Amniotic stem cell (primary cell): ENCODE measurements at regions not wholly inside any gene's neighbourhood (a gene's known extent, or its start where the extent isn't known, plus 50 kb on each side); places are given as distances from the start of the nearest gene placed in this dataset.
"Not testable (repeated sequence)": the region's sequence is repeated elsewhere in the genome, so short reads cannot be mapped to it uniquely, and the experiment has no call there.

ENCODE experiments used
- DNase-seq: peaks from one replicate; lab custom pipeline; 2025; lab: John Stamatoyannopoulos, UW

GRCh38 chr4:134622626-134623575, 421.3 kb upstream of the PABPC4L start:
- not testable (repeated sequence) for DNase-seq

- no peak for DNase-seq
Observed at GRCh38 chr4:134622199-134622598, 420.6 kb upstream of the PABPC4L start.

GRCh38 chr4:134621715-134622114, 420.1 kb upstream of the PABPC4L start:
- DNase-seq, result not testable (repeated sequence)

GRCh38 chr4:134610956-134611355, 409.4 kb upstream of the PABPC4L start:
- DNase-seq, result no peak

GRCh38 chr4:134610172-134610571, 408.6 kb upstream of the PABPC4L start:
- DNase-seq, result no peak

GRCh38 chr4:134601706-134602105, 400.1 kb upstream of the PABPC4L start:
- no peak for DNase-seq

- no peak for DNase-seq
Observed at GRCh38 chr4:134591326-134591725, 389.7 kb upstream of the PABPC4L start.

GRCh38 chr4:134585972-134586371, 384.4 kb upstream of the PABPC4L start:
- DNase-seq, result no peak

GRCh38 chr4:134567461-134567860, 365.9 kb upstream of the PABPC4L start:
- DNase-seq, result no peak

- DNase-seq, result no peak
Observed at GRCh38 chr4:134560728-134561127, 359.1 kb upstream of the PABPC4L start.

- no peak for DNase-seq
Observed at GRCh38 chr4:134552063-134552462, 350.5 kb upstream of the PABPC4L start.

GRCh38 chr4:134551348-134551747, 349.8 kb upstream of the PABPC4L start:
- DNase-seq, result no peak

- DNase-seq, result no peak
Observed at GRCh38 chr4:134548052-134548628, 346.6 kb upstream of the PABPC4L start.

- DNase-seq, result no peak
Observed at GRCh38 chr4:134546279-134546678, 344.7 kb upstream of the PABPC4L start.

GRCh38 chr4:134544303-134544770, 342.7 kb upstream of the PABPC4L start:
- DNase-seq, result peak; percentile 21

GRCh38 chr4:134540588-134540987, 339.0 kb upstream of the PABPC4L start:
- no peak for DNase-seq

GRCh38 chr4:134539729-134540231, 338.2 kb upstream of the PABPC4L start:
- no peak for DNase-seq

GRCh38 chr4:134537701-134538100, 336.1 kb upstream of the PABPC4L start:
- no peak for DNase-seq

- DNase-seq, result no peak
Observed at GRCh38 chr4:134533068-134533467, 331.5 kb upstream of the PABPC4L start.

GRCh38 chr4:134531013-134531412, 329.4 kb upstream of the PABPC4L start:
- DNase-seq, result no peak

- DNase-seq, result no peak
Observed at GRCh38 chr4:134529629-134530028, 328.0 kb upstream of the PABPC4L start.

GRCh38 chr4:134518574-134519217, 317.1 kb upstream of the PABPC4L start:
- DNase-seq, result no peak

GRCh38 chr4:134510544-134510943, 309.0 kb upstream of the PABPC4L start:
- no peak for DNase-seq
